OCI-LY1 (cell line): ENCODE measurements at regions not wholly inside any gene's neighbourhood (a gene's known extent, or its start where the extent isn't known, plus 50 kb on each side); places are given as distances from the start of the nearest gene placed in this dataset.

Experiments used
- CTCF ChIP-seq: fragments of 200-600 bp; sonication (generic), shearing (Covaris generic); IDR thresholded peaks from 2 replicates; pipeline ENCODE4 v1.5.1; 2017; ENCODE audit warnings: mild to moderate bottlenecking, antibody characterized with exemption, low read length, moderate library complexity, mixed read lengths
- EZH2 ChIP-seq: fragments of 200-600 bp; sonication (generic), shearing (Covaris generic); IDR thresholded peaks from 2 replicates; pipeline ENCODE4 v1.8.0; 2017; ENCODE audit warnings: borderline replicate concordance, mixed run types, mild to moderate bottlenecking, antibody characterized with exemption, low read length, moderate library complexity, mixed read lengths

GRCh38 chr6:155967322-155967721 is 511.7 kb upstream of the NOX3 start:
- TF ChIP-seq CTCF (no peak), EZH2 (no peak)
